HCT116 (cell line): ENCODE measurements at regions not wholly inside any gene's neighbourhood (a gene's known extent, or its start where the extent isn't known, plus 50 kb on each side); places are given as distances from the start of the nearest gene placed in this dataset.

Experiments
- ATAC-seq: fragments of 200-7000 bp; cut with Tn5 transposase; 2 replicates; pipeline ENCODE4 v1.9.1; 2020; ENCODE audit warnings: mild to moderate bottlenecking, moderate library complexity
- BruUV-seq: library from RNA; stranded (reverse); fragments of 400-500 nt; replicated peaks from 2 replicates; lab custom pipeline; 2021; lab: Mats Ljungman, UMichigan
- CTCF ChIA-PET: fragments of 300-600 bp; sonication (Branson Sonifier 250); formaldehyde crosslinking; loops from one replicate; lab custom pipeline; 2021; ENCODE audit warnings: antibody characterized with exemption; lab: Charles Lee
- POLR2A ChIA-PET: fragments of 300-600, 350-600 bp; sonication (Branson Sonifier 250); formaldehyde crosslinking; loops from one replicate; lab custom pipeline; 2021; ENCODE audit warnings: antibody characterized with exemption; lab: Charles Lee
- RAD21 ChIA-PET, 2 experiments: fragments of 300-600 bp; sonication (Branson Sonifier 250); formaldehyde crosslinking; loops; one replicate each; lab custom pipeline; 2023; ENCODE audit warnings: low total read pairs in 2 of 2; ENCODE audit not compliant: uncharacterized antibody in 2 of 2, unreplicated experiment in 2 of 2, low non-redundant PET in 1 of 2; lab: Charles Lee
- DNase-seq: peaks from one replicate; pipeline ENCODE4 v3.0.0-alpha.2; 2010; ENCODE audit warnings: low read depth, low spot score
- H2AFZ ChIP-seq: fragments of 200-600 bp; shearing (Covaris generic), sonication (generic); 2 replicates; pipeline ENCODE4 v1.6.1; 2017; ENCODE audit warnings: low read depth, mixed run types, mixed read lengths, antibody characterized with exemption, low read length; ENCODE audit not compliant: poor library complexity, severe bottlenecking
- H3K27ac ChIP-seq: 2 replicates; pipeline ENCODE4 v1.5.1; 2012; ENCODE audit warnings: low read depth, low read length
- H3K27me3 ChIP-seq: fragments of 200-600 bp; sonication (generic); 2 replicates; pipeline ENCODE4 v1.6.1; 2016; ENCODE audit warnings: mixed run types, low read length, mixed read lengths; ENCODE audit not compliant: insufficient read depth
- H3K36me3 ChIP-seq, 2 experiments: fragments of 200-500 bp in 1 of 2; fragments of 200-600 bp in 1 of 2; sonication (Bioruptor generic) in 1 of 2; sonication (generic) in 1 of 2; 2 replicates each; pipeline versions ENCODE4 v1.5.1 to v1.6.1; 2014 to 2016; ENCODE audit warnings: low read length in 2 of 2, inconsistent platforms in 1 of 2, mixed read lengths in 1 of 2, mixed run types in 1 of 2; ENCODE audit not compliant: insufficient read depth in 2 of 2, control insufficient read depth in 1 of 2
- H3K4me1 ChIP-seq, 2 experiments: fragments of 200-600 bp in 1 of 2; sonication (generic) in 1 of 2; 2 replicates each; pipeline versions ENCODE4 v1.5.1 to v1.6.1; 2012 to 2017; ENCODE audit warnings: low read length in 2 of 2, inconsistent platforms in 1 of 2, mild to moderate bottlenecking in 1 of 2, mixed read lengths in 1 of 2, mixed run types in 1 of 2, moderate library complexity in 1 of 2; ENCODE audit not compliant: insufficient read depth in 2 of 2, control insufficient read depth in 1 of 2
- H3K4me2 ChIP-seq: fragments of 200-600 bp; sonication (generic); 2 replicates; pipeline ENCODE4 v1.6.1; 2017; ENCODE audit warnings: mixed run types, low read length, mixed read lengths
- H3K4me3 ChIP-seq, 2 experiments: fragments of 200-600 bp in 1 of 2; sonication (generic) in 1 of 2; replicated peaks in 1 of 2; 2 replicates each; pipeline ENCODE4 v1.5.1; 2011 to 2016; ENCODE audit warnings: low read length in 2 of 2, control low read depth in 1 of 2, low read depth in 1 of 2, mild to moderate bottlenecking in 1 of 2, mixed read lengths in 1 of 2, mixed run types in 1 of 2
- H3K79me2 ChIP-seq: fragments of 200-600 bp; sonication (generic); 2 replicates; pipeline ENCODE4 v1.6.1; 2017; ENCODE audit warnings: mild to moderate bottlenecking, mixed run types, low read length, moderate library complexity, mixed read lengths; ENCODE audit not compliant: insufficient read depth
- H3K9ac ChIP-seq: fragments of 200-600 bp; sonication (generic); 2 replicates; pipeline ENCODE4 v1.6.1; 2016; ENCODE audit warnings: low read length, mixed read lengths
- H3K9me2 ChIP-seq: fragments of 200-600 bp; sonication (generic), shearing (Covaris generic); 2 replicates; pipeline ENCODE4 v1.6.1; 2017; ENCODE audit warnings: mixed run types, mild to moderate bottlenecking, moderate library complexity; ENCODE audit not compliant: insufficient read depth
- H3K9me3 ChIP-seq, 2 experiments: fragments of 200-500 bp in 1 of 2; fragments of 200-600 bp in 1 of 2; sonication (Bioruptor generic) in 1 of 2; sonication (generic) in 1 of 2; 2 replicates each; pipeline ENCODE4 v1.6.1; 2014 to 2017; ENCODE audit warnings: low read length in 2 of 2, mixed read lengths in 2 of 2, inconsistent platforms in 1 of 2, low read depth in 1 of 2, mild to moderate bottlenecking in 1 of 2, mixed run types in 1 of 2, moderate library complexity in 1 of 2; ENCODE audit not compliant: control insufficient read depth in 1 of 2, insufficient read depth in 1 of 2
- H4K20me1 ChIP-seq: fragments of 200-600 bp; sonication (generic), shearing (Covaris generic); 2 replicates; pipeline ENCODE4 v1.6.1; 2017; ENCODE audit warnings: mixed run types, mild to moderate bottlenecking, moderate library complexity; ENCODE audit not compliant: insufficient read depth
- CBX3 ChIP-seq: IDR thresholded peaks from 2 replicates; pipeline ENCODE4 v1.6.1; 2012; ENCODE audit warnings: low read depth
- CEBPB ChIP-seq: IDR thresholded peaks from 2 replicates; pipeline ENCODE4 v1.6.1; 2012; ENCODE audit warnings: low read depth
- ELF1 ChIP-seq: IDR thresholded peaks from 2 replicates; pipeline ENCODE4 v1.6.1; 2012; ENCODE audit warnings: low read depth, borderline replicate concordance
- EZH2 ChIP-seq: fragments of 200-600 bp; sonication (generic); IDR thresholded peaks from 2 replicates; pipeline ENCODE4 v1.6.1; 2017; ENCODE audit warnings: antibody characterized with exemption, mixed run types
- FOSL1 ChIP-seq: IDR thresholded peaks from 2 replicates; pipeline ENCODE4 v1.6.1; 2012; ENCODE audit warnings: low read depth
- POLR2A ChIP-seq: IDR thresholded peaks from 2 replicates; pipeline ENCODE4 v1.7.0; 2011; ENCODE audit warnings: borderline replicate concordance; ENCODE audit not compliant: insufficient read depth, insufficient read length; ENCODE audit errors: extremely low read depth
- RAD21 ChIP-seq: IDR thresholded peaks from 2 replicates; pipeline ENCODE4 v1.6.1; 2012; ENCODE audit warnings: low read depth, mild to moderate bottlenecking
- SIN3A ChIP-seq: IDR thresholded peaks from 2 replicates; pipeline ENCODE4 v1.6.1; 2012; ENCODE audit warnings: low read depth
- SP1 ChIP-seq: IDR thresholded peaks from 2 replicates; pipeline ENCODE4 v1.6.1; 2012; ENCODE audit warnings: low read depth
- YY1 ChIP-seq: IDR thresholded peaks from 2 replicates; pipeline ENCODE4 v1.6.1; 2011; ENCODE audit warnings: low read length, low read depth, moderate library complexity, mild to moderate bottlenecking; ENCODE audit not compliant: insufficient replicate concordance; ENCODE audit errors: extremely low read depth
- ZBTB33 ChIP-seq: IDR thresholded peaks from 2 replicates; pipeline ENCODE4 v1.6.1; 2011; ENCODE audit warnings: mild to moderate bottlenecking, low read length, moderate library complexity; ENCODE audit not compliant: insufficient replicate concordance; ENCODE audit errors: extremely low read depth
- intact Hi-C: fragments of 100-400 bp; cut with micrococcal nuclease; formaldehyde crosslinking; loops from 2 replicates; pipeline ENCODE4 v1.10.0; 2022
- TF ChIP-seq, protein P1 (sequence below), 3 experiments: fragments of 200-600 bp in 1 of 3; sonication (generic) in 1 of 3; IDR thresholded peaks in 2 of 3; conservative IDR thresholded peaks in 1 of 3; 2 replicates each; pipeline ENCODE4 v1.5.1; 2012 to 2017; ENCODE audit warnings: low read depth in 2 of 3, low read length in 2 of 3, antibody characterized with exemption in 1 of 3, borderline replicate concordance in 1 of 3, control low read depth in 1 of 3, mild to moderate bottlenecking in 1 of 3, mixed read lengths in 1 of 3, mixed run types in 1 of 3, moderate library complexity in 1 of 3; ENCODE audit not compliant: insufficient read depth in 1 of 3
- TF ChIP-seq, protein P2 (sequence below): IDR thresholded peaks from 2 replicates; pipeline ENCODE4 v1.6.1; 2012

DNA sequence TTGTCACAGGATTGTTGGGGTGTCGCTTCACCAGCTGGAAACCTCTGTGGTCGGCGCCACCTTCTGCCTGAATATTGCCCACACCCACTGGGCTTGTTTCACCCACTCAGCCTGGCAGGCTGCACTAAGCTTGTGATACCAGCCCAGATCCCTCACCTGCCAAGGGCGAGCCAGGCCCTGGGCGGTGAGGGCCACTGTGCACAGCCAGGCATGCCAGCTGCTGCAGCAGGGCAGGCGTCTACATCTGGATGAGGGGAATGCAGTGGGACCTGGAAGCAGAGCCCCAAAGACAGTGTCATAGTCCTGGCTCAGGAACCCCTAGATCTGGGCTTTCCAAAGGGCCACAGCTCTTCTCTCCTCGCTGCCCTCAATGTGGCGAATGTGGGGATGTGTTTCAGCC is 1307.5 kb downstream of the GRIK2 start:
- ChIA-PET POLR2A (no interaction called here), CTCF (no interaction called here), RAD21 (no interaction called here)
- DNase-seq (no peak), ATAC-seq (no peak)
- H3K9me2 ChIP-seq: no peaks in the 10 kb centered on the region
- no peak overlapping the region for H3K4me3 ChIP-seq
- intact Hi-C loops: no loop called here
- TF ChIP-seq, protein P1, sequence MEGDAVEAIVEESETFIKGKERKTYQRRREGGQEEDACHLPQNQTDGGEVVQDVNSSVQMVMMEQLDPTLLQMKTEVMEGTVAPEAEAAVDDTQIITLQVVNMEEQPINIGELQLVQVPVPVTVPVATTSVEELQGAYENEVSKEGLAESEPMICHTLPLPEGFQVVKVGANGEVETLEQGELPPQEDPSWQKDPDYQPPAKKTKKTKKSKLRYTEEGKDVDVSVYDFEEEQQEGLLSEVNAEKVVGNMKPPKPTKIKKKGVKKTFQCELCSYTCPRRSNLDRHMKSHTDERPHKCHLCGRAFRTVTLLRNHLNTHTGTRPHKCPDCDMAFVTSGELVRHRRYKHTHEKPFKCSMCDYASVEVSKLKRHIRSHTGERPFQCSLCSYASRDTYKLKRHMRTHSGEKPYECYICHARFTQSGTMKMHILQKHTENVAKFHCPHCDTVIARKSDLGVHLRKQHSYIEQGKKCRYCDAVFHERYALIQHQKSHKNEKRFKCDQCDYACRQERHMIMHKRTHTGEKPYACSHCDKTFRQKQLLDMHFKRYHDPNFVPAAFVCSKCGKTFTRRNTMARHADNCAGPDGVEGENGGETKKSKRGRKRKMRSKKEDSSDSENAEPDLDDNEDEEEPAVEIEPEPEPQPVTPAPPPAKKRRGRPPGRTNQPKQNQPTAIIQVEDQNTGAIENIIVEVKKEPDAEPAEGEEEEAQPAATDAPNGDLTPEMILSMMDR (IDR thresholded peaks at IDR 0.05 in 2 of 3, conservative IDR thresholded peaks at IDR 0.05 in 1 of 3; ENCODE audit: borderline replicate concordance in 1 of 3, insufficient read depth in 1 of 3, low read depth in 2 of 3, low read length in 2 of 3): 0 out of 6 replicates have a peak, but pooled peaks of 1 of the 3 experiments have one; percentile 10
- TF ChIP-seq SP1: no peak
- no peak for TF ChIP-seq SIN3A
- 0 out of 2 replicates have a peak, but pooled peaks have one; percentile 20 for TF ChIP-seq RAD21
- TF ChIP-seq ZBTB33: no peak
- TF ChIP-seq, protein P2, sequence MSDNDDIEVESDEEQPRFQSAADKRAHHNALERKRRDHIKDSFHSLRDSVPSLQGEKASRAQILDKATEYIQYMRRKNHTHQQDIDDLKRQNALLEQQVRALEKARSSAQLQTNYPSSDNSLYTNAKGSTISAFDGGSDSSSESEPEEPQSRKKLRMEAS: no peak
- TF ChIP-seq POLR2A: no peak
- TF ChIP-seq YY1: no peak
- no peak for TF ChIP-seq FOSL1
- TF ChIP-seq ELF1: no peak
- TF ChIP-seq CBX3: no peak
- no peak for TF ChIP-seq CEBPB
- TF ChIP-seq EZH2: no peak
- BruUV-seq: no TSS peak
- no peaks in the 10 kb centered on the region for H4K20me1 ChIP-seq
- H3K9me3 ChIP-seq: no peaks in the 10 kb centered on the region
- no peaks in the 10 kb centered on the region for H3K4me1 ChIP-seq
- H3K4me2 ChIP-seq: no peak overlapping the region
- H3K36me3 ChIP-seq: no peaks in the 10 kb centered on the region
- no peak overlapping the region for H2AFZ ChIP-seq
- no peak overlapping the region for H3K9ac ChIP-seq
- no peaks in the 10 kb centered on the region for H3K79me2 ChIP-seq
- no peak overlapping the region for H3K27ac ChIP-seq
- no peaks in the 10 kb centered on the region for H3K27me3 ChIP-seq
